PC-9 (cell line): ENCODE measurements at regions not wholly inside any gene's neighbourhood (a gene's known extent, or its start where the extent isn't known, plus 50 kb on each side); places are given as distances from the start of the nearest gene placed in this dataset.

Experiments
- BruUV-seq: library from RNA; stranded (reverse); fragments of 400-500 nt; replicated peaks from 2 replicates; lab custom pipeline; 2021; lab: Mats Ljungman, UMichigan
- CTCF ChIA-PET: fragments of 300-600 bp; sonication (Branson Sonifier 250); formaldehyde crosslinking; loops from one replicate; lab custom pipeline; 2022; ENCODE audit warnings: antibody characterized with exemption; lab: Charles Lee
- POLR2A ChIA-PET: fragments of 300-600 bp; sonication (Branson Sonifier 250); formaldehyde crosslinking; loops from one replicate; lab custom pipeline; 2022; ENCODE audit warnings: antibody characterized with exemption; ENCODE audit not compliant: unreplicated experiment; lab: Charles Lee
- DNase-seq, 2 experiments: peaks; one replicate each; pipeline versions ENCODE4 v3.0.0 to v3.0.0-alpha.2; 2015 to 2022; ENCODE audit warnings: mixed read lengths in 1 of 2
- H2AFZ ChIP-seq: fragments of 200-600 bp; sonication (generic); 2 replicates; pipeline ENCODE4 v1.8.1; 2017; ENCODE audit warnings: antibody characterized with exemption
- H3F3A ChIP-seq: fragments of 200-600 bp; sonication (generic); 2 replicates; pipeline ENCODE4 v1.8.1; 2017; ENCODE audit warnings: antibody characterized with exemption, mild to moderate bottlenecking, low read depth; ENCODE audit not compliant: insufficient read depth
- H3K27ac ChIP-seq: fragments of 200-600 bp; sonication (generic); 2 replicates; pipeline ENCODE4 v1.6.1; 2016; ENCODE audit warnings: mixed run types
- H3K27me3 ChIP-seq: fragments of 200-600 bp; sonication (generic); 2 replicates; pipeline ENCODE4 v1.6.1; 2016; ENCODE audit warnings: low read depth, mixed run types; ENCODE audit not compliant: insufficient read depth
- H3K36me3 ChIP-seq: fragments of 200-600 bp; sonication (generic); 2 replicates; pipeline ENCODE4 v1.6.1; 2016; ENCODE audit warnings: low read depth, mixed run types
- H3K4me1 ChIP-seq: fragments of 200-600 bp; sonication (generic); replicated peaks from 2 replicates; pipeline ENCODE4 v1.6.1; 2016; ENCODE audit warnings: mixed run types; ENCODE audit not compliant: insufficient read depth
- H3K4me2 ChIP-seq: fragments of 200-600 bp; sonication (generic); 2 replicates; pipeline ENCODE4 v1.6.1; 2017; ENCODE audit warnings: mixed run types
- H3K4me3 ChIP-seq: fragments of 200-600 bp; sonication (generic); 2 replicates; pipeline ENCODE4 v1.6.1; 2016; ENCODE audit warnings: mixed run types
- H3K79me2 ChIP-seq: fragments of 200-600 bp; sonication (generic); 2 replicates; pipeline ENCODE4 v1.6.1; 2017; ENCODE audit warnings: low read depth, mixed run types
- H3K9me2 ChIP-seq: fragments of 200-600 bp; sonication (generic); 2 replicates; pipeline ENCODE4 v1.8.1; 2017; ENCODE audit warnings: mild to moderate bottlenecking; ENCODE audit not compliant: insufficient read depth
- H3K9me3 ChIP-seq: fragments of 200-600 bp; sonication (generic); 2 replicates; pipeline ENCODE4 v1.8.1; 2016; ENCODE audit warnings: low read depth; ENCODE audit not compliant: insufficient read depth
- H4K20me1 ChIP-seq: fragments of 200-600 bp; sonication (generic); 2 replicates; pipeline ENCODE4 v1.8.1; 2017; ENCODE audit not compliant: insufficient read depth
- CTCF ChIP-seq: fragments of 200-600 bp; sonication (generic); conservative IDR thresholded peaks from 2 replicates; pipeline ENCODE4 v1.6.1; 2017; ENCODE audit warnings: mixed run types, antibody characterized with exemption, mild to moderate bottlenecking, moderate library complexity
- EZH2 ChIP-seq: fragments of 200-600 bp; sonication (generic); IDR thresholded peaks from 2 replicates; pipeline ENCODE4 v1.8.0; 2017; ENCODE audit warnings: antibody characterized with exemption, low read depth
- intact Hi-C: fragments of 100-400 bp; cut with micrococcal nuclease; formaldehyde crosslinking; loops from one replicate; pipeline ENCODE4 v1.10.0; 2022; ENCODE audit not compliant: unreplicated experiment

- Histone ChIP-seq H3K36me3 (no peaks in the 10 kb centered on the region), H3K4me2 (no peak overlapping the region), H3K4me3 (no peak overlapping the region), H3F3A (no peaks in the 10 kb centered on the region), H3K79me2 (no peaks in the 10 kb centered on the region), H2AFZ (no peak overlapping the region), H3K27ac (no peak overlapping the region), H3K4me1 (no peaks in the 10 kb centered on the region), H3K9me2 (no peaks in the 10 kb centered on the region), H4K20me1 (no peaks in the 10 kb centered on the region), H3K9me3 (peaks cover 11% of the 10 kb centered on the region; the same call in 1 of the 2 replicates), H3K27me3 (no peaks in the 10 kb centered on the region)
- TF ChIP-seq EZH2 = no peak
- TF ChIP-seq CTCF = no peak
- POLR2A ChIA-PET = no interaction called here
- CTCF ChIA-PET = no interaction called here
- intact Hi-C loops = no loop called here
- BruUV-seq = no TSS peak
- DNase-seq = no peak
Measured at GRCh38 chr2:21535826-21536225, 412.1 kb downstream of the TDRD15 start.

GRCh38 chr2:21539685-21540084 is 415.9 kb downstream of the TDRD15 start:
- H4K20me1 ChIP-seq = no peaks in the 10 kb centered on the region
- no peak overlapping the region for H3K4me3 ChIP-seq
- H3K9me2 ChIP-seq = no peaks in the 10 kb centered on the region
- intact Hi-C loops = no loop called here
- H3K27ac ChIP-seq = no peak overlapping the region
- no peaks in the 10 kb centered on the region for H3K79me2 ChIP-seq
- ChIA-PET POLR2A (no interaction called here), CTCF (no interaction called here)
- TF ChIP-seq CTCF (no peak), EZH2 (no peak)
- H2AFZ ChIP-seq = no peak overlapping the region
- H3K4me1 ChIP-seq = no peaks in the 10 kb centered on the region
- no peaks in the 10 kb centered on the region for H3F3A ChIP-seq
- no peaks in the 10 kb centered on the region for H3K27me3 ChIP-seq
- H3K36me3 ChIP-seq = no peaks in the 10 kb centered on the region
- no TSS peak for BruUV-seq
- no peak overlapping the region for H3K4me2 ChIP-seq
- DNase-seq = no peak
- H3K9me3 ChIP-seq = peaks cover 6% of the 10 kb centered on the region; the same call in 1 of the 2 replicates

- Histone ChIP-seq H3F3A (no peaks in the 10 kb centered on the region), H2AFZ (no peak overlapping the region), H3K9me3 (no peaks in the 10 kb centered on the region), H4K20me1 (no peaks in the 10 kb centered on the region), H3K27ac (no peak overlapping the region), H3K9me2 (no peaks in the 10 kb centered on the region), H3K4me3 (no peak overlapping the region), H3K36me3 (no peaks in the 10 kb centered on the region), H3K27me3 (no peaks in the 10 kb centered on the region), H3K79me2 (no peaks in the 10 kb centered on the region), H3K4me1 (no peaks in the 10 kb centered on the region), H3K4me2 (no peak overlapping the region)
- intact Hi-C loops = no loop called here
- POLR2A ChIA-PET = no interaction called here
- CTCF ChIA-PET = no interaction called here
- TF ChIP-seq EZH2 (no peak), CTCF (no peak)
- DNase-seq = no peak
- no TSS peak for BruUV-seq
Measured at GRCh38 chr2:21543630-21544029, 419.9 kb downstream of the TDRD15 start.
